ENCODE measurements at regions not wholly inside any gene's neighbourhood (a gene's known extent, or its start where the extent isn't known, plus 50 kb on each side); places are given as distances from the start of the nearest gene placed in this dataset.

GRCh38 chr17:77691216-77692085, 267.1 kb upstream of the TNRC6C start:
- Histone ChIP-seq H3K4me3 (no peak overlapping the region), H3K27ac (no peak overlapping the region), H3K9me3 (no peaks in the 10 kb centered on the region), H3K27me3 (peaks cover 0 to 20% of the 10 kb centered on the region in 2 donors), H3K36me3 (no peaks in the 10 kb centered on the region), H3K4me1 (no peaks in the 10 kb centered on the region)
- no peak for TF ChIP-seq POLR2AphosphoS5 (IDR thresholded peaks at IDR 0.05)
- no peak for TF ChIP-seq CTCF (IDR thresholded peaks at IDR 0.05)
- TF ChIP-seq POLR2A (IDR thresholded peaks at IDR 0.05), result no peak
- peak in 1 of 2 donors; percentile 7 for DNase-seq (ENCODE audit: low spot score in 2 of 2)
- intact Hi-C loops (cut with DNase I; ENCODE audit: low total_unique reads), result no loop called here

- peak in 1 of 2 donors; percentile 16 for DNase-seq (ENCODE audit: low spot score in 2 of 2)
- Histone ChIP-seq H3K27ac (no peak overlapping the region), H3K27me3 (peaks cover 0 to 20% of the 10 kb centered on the region in 2 donors), H3K4me3 (no peak overlapping the region), H3K4me1 (no peaks in the 10 kb centered on the region), H3K9me3 (no peaks in the 10 kb centered on the region), H3K36me3 (no peaks in the 10 kb centered on the region)
- TF ChIP-seq POLR2AphosphoS5 (IDR thresholded peaks at IDR 0.05) (no peak), CTCF (IDR thresholded peaks at IDR 0.05) (no peak), POLR2A (IDR thresholded peaks at IDR 0.05) (no peak)
- intact Hi-C loops (cut with DNase I; ENCODE audit: low total_unique reads), result no loop called here
Measured at GRCh38 chr17:77692571-77693161, 265.8 kb upstream of the TNRC6C start.

- Histone ChIP-seq H3K27ac (no peak overlapping the region), H3K27me3 (peaks cover 0 to 20% of the 10 kb centered on the region in 2 donors), H3K4me1 (no peaks in the 10 kb centered on the region), H3K9me3 (no peaks in the 10 kb centered on the region), H3K36me3 (no peaks in the 10 kb centered on the region), H3K4me3 (no peak overlapping the region)
- intact Hi-C loops (cut with DNase I; ENCODE audit: low total_unique reads), result no loop called here
- DNase-seq (ENCODE audit: low spot score in 2 of 2), result peak in 1 of 2 donors; percentile 29
- TF ChIP-seq POLR2AphosphoS5 (IDR thresholded peaks at IDR 0.05), result no peak
- no peak for TF ChIP-seq POLR2A (IDR thresholded peaks at IDR 0.05)
- no peak for TF ChIP-seq CTCF (IDR thresholded peaks at IDR 0.05)
Measured at GRCh38 chr17:77693301-77693700, 265.2 kb upstream of the TNRC6C start.

- H3K36me3 ChIP-seq, result no peaks in the 10 kb centered on the region
- H3K4me3 ChIP-seq, result no peak overlapping the region
- TF ChIP-seq POLR2A (IDR thresholded peaks at IDR 0.05), result no peak
- TF ChIP-seq POLR2AphosphoS5 (IDR thresholded peaks at IDR 0.05), result no peak
- no peak for TF ChIP-seq CTCF (IDR thresholded peaks at IDR 0.05)
- H3K4me1 ChIP-seq, result no peaks in the 10 kb centered on the region
- DNase-seq (ENCODE audit: low spot score in 2 of 2), result peak in 1 of 2 donors; percentile 15
- H3K27me3 ChIP-seq, result peaks cover 0 to 20% of the 10 kb centered on the region in 2 donors
- no peak overlapping the region for H3K27ac ChIP-seq
- intact Hi-C loops (cut with DNase I; ENCODE audit: low total_unique reads), result no loop called here
- H3K9me3 ChIP-seq, result no peaks in the 10 kb centered on the region
Measured at GRCh38 chr17:77693776-77694175, 264.7 kb upstream of the TNRC6C start.

All from breast epithelium (tissue), 4 donors.